H1 (cell line): ENCODE measurements at regions not wholly inside any gene's neighbourhood (a gene's known extent, or its start where the extent isn't known, plus 50 kb on each side); places are given as distances from the start of the nearest gene placed in this dataset.

Experiments used
- CTCF ChIA-PET: fragments of 300-600 bp; sonication (Branson Sonifier 250); formaldehyde crosslinking; loops from one replicate; lab custom pipeline; 2021; ENCODE audit not compliant: partially characterized antibody; lab: Charles Lee
- POLR2A ChIA-PET: fragments of 300-600 bp; sonication (Branson Sonifier 250); formaldehyde crosslinking; loops from one replicate; lab custom pipeline; 2021; ENCODE audit warnings: inconsistent platforms; ENCODE audit not compliant: partially characterized antibody; lab: Charles Lee
- DNase-seq, 2 experiments: peaks; one replicate each; pipeline versions ENCODE4 v3.0.0 to v3.0.0-alpha.2; 2010 to 2022; ENCODE audit warnings: low spot score in 2 of 2, low read depth in 1 of 2, mixed read lengths in 1 of 2
- FAIRE-seq: peaks from 2 replicates; lab custom pipeline; 2011; peaks lifted over from hg19 to GRCh38; lab: Jason Lieb, UNC
- H2AFZ ChIP-seq: 2 replicates; pipeline ENCODE4 v1.8.1; 2012; ENCODE audit warnings: low read length, inconsistent platforms
- H2AK5ac ChIP-seq: 2 replicates; pipeline ENCODE4 v1.6.1; 2013; ENCODE audit warnings: low read depth, low read length
- H2BK120ac ChIP-seq: replicated peaks from 2 replicates; pipeline ENCODE3; 2013; ENCODE audit warnings: low read depth, low read length, inconsistent platforms
- H2BK12ac ChIP-seq: 2 replicates; pipeline ENCODE4 v1.6.1; 2013; ENCODE audit warnings: low read depth, low read length
- H2BK15ac ChIP-seq: 2 replicates; pipeline ENCODE4 v1.6.1; 2013; ENCODE audit warnings: low read length
- H2BK20ac ChIP-seq: 2 replicates; pipeline ENCODE4 v1.6.1; 2013; ENCODE audit warnings: low read length
- H2BK5ac ChIP-seq: 2 replicates; pipeline ENCODE4 v1.6.1; 2013; ENCODE audit warnings: low read depth, low read length
- H3K14ac ChIP-seq: 2 replicates; pipeline ENCODE4 v1.6.1; 2013; ENCODE audit warnings: inconsistent platforms; ENCODE audit not compliant: insufficient read length
- H3K18ac ChIP-seq: 2 replicates; pipeline ENCODE4 v1.6.1; 2013; ENCODE audit warnings: low read length; ENCODE audit errors: extremely low read depth
- H3K23ac ChIP-seq: 2 replicates; pipeline ENCODE4 v1.6.1; 2013; ENCODE audit warnings: inconsistent platforms; ENCODE audit not compliant: insufficient read length
- H3K23me2 ChIP-seq: 2 replicates; pipeline ENCODE4 v1.6.1; 2013; ENCODE audit warnings: low read depth, low read length
- H3K27ac ChIP-seq: 2 replicates; pipeline ENCODE4 v1.6.1; 2011; ENCODE audit warnings: low read depth, low read length, inconsistent platforms
- H3K27me3 ChIP-seq, 4 experiments: replicated peaks in 1 of 4; 1 replicate in 1 of 4; 2 replicates in 3 of 4; pipeline versions ENCODE4 v1.6.1 to v1.8.1; 2011 to 2013; ENCODE audit warnings: low read length in 3 of 4, mild to moderate bottlenecking in 3 of 4, inconsistent platforms in 2 of 4, mixed read lengths in 2 of 4, moderate library complexity in 1 of 4; ENCODE audit not compliant: control insufficient read depth in 3 of 4, insufficient read depth in 3 of 4; ENCODE audit errors: extremely low read depth in 1 of 4
- H3K36me3 ChIP-seq, 4 experiments: 2 replicates each; pipeline versions ENCODE4 v1.6.1 to v1.8.1; 2011 to 2013; ENCODE audit warnings: mild to moderate bottlenecking in 4 of 4, low read length in 3 of 4, moderate library complexity in 2 of 4, control low read depth in 1 of 4, inconsistent platforms in 1 of 4; ENCODE audit not compliant: insufficient read depth in 4 of 4, control insufficient read depth in 2 of 4
- H3K4ac ChIP-seq: replicated peaks from 2 replicates; pipeline ENCODE3; 2013; ENCODE audit warnings: low read length, low read depth, mixed read lengths, inconsistent platforms; ENCODE audit not compliant: insufficient read length
- H3K4me1 ChIP-seq, 4 experiments: replicated peaks in 1 of 4; 1 replicate in 1 of 4; 2 replicates in 3 of 4; pipeline versions ENCODE4 v1.6.1 to v1.8.1; 2011 to 2013; ENCODE audit warnings: low read length in 3 of 4, inconsistent platforms in 2 of 4, mixed read lengths in 1 of 4; ENCODE audit not compliant: insufficient read depth in 4 of 4, control insufficient read depth in 3 of 4
- H3K4me2 ChIP-seq, 2 experiments: 2 replicates each; pipeline versions ENCODE4 v1.6.1 to v1.8.1; 2011 to 2013; ENCODE audit warnings: low read depth in 2 of 2, low read length in 2 of 2, control low read depth in 1 of 2, inconsistent platforms in 1 of 2, mild to moderate bottlenecking in 1 of 2; ENCODE audit not compliant: insufficient read depth in 1 of 2
- H3K4me3 ChIP-seq, 4 experiments: fragments of 200-600, 300-600 bp in 1 of 4; sonication (generic), shearing (Covaris generic), sonication (Bioruptor Twin) in 1 of 4; 2 replicates each; pipeline versions ENCODE4 v1.5.1 to v1.8.1; 2011 to 2016; ENCODE audit warnings: low read length in 4 of 4, low read depth in 3 of 4, control low read depth in 2 of 4, inconsistent platforms in 2 of 4, mild to moderate bottlenecking in 2 of 4, mixed read lengths in 1 of 4, moderate library complexity in 1 of 4; ENCODE audit not compliant: insufficient read depth in 2 of 4; ENCODE audit errors: extremely low read depth in 1 of 4
- H3K56ac ChIP-seq: replicated peaks from 2 replicates; pipeline ENCODE3; 2013; ENCODE audit warnings: low read depth, mild to moderate bottlenecking, mixed read lengths, low read length, inconsistent platforms; ENCODE audit not compliant: insufficient read length
- H3K79me1 ChIP-seq: 2 replicates; pipeline ENCODE4 v1.6.1; 2013; ENCODE audit warnings: low read depth, low read length, control low read depth
- H3K79me2 ChIP-seq, 2 experiments: 2 replicates each; pipeline versions ENCODE4 v1.6.1 to v1.8.1; 2012 to 2013; ENCODE audit warnings: low read length in 2 of 2, mild to moderate bottlenecking in 2 of 2, inconsistent platforms in 1 of 2; ENCODE audit not compliant: insufficient read depth in 2 of 2, control insufficient read depth in 1 of 2
- H3K9ac ChIP-seq, 4 experiments: replicated peaks in 1 of 4; 1 replicate in 1 of 4; 2 replicates in 3 of 4; pipeline versions ENCODE4 v1.6.1 to v1.8.1; 2011 to 2013; ENCODE audit warnings: low read depth in 3 of 4, low read length in 3 of 4, control low read depth in 2 of 4, mild to moderate bottlenecking in 2 of 4, moderate library complexity in 2 of 4, inconsistent platforms in 1 of 4; ENCODE audit errors: extremely low read depth in 1 of 4
- H3K9me3 ChIP-seq, 2 experiments: 2 replicates each; pipeline versions ENCODE4 v1.6.1 to v1.8.1; 2012 to 2013; ENCODE audit warnings: mild to moderate bottlenecking in 2 of 2, moderate library complexity in 2 of 2, control low read depth in 1 of 2, inconsistent platforms in 1 of 2, low read depth in 1 of 2, low read length in 1 of 2, mixed read lengths in 1 of 2; ENCODE audit not compliant: insufficient read depth in 2 of 2
- H4K20me1 ChIP-seq, 2 experiments: replicated peaks in 1 of 2; 2 replicates each; pipeline versions ENCODE3 to v1.8.1; 2011 to 2013; ENCODE audit warnings: inconsistent platforms in 2 of 2, low read length in 2 of 2, mild to moderate bottlenecking in 1 of 2; ENCODE audit not compliant: insufficient read depth in 2 of 2, control insufficient read depth in 1 of 2
- H4K5ac ChIP-seq: 2 replicates; pipeline ENCODE4 v1.6.1; 2013; ENCODE audit warnings: low read length, low read depth, mixed read lengths, inconsistent platforms; ENCODE audit not compliant: insufficient read length
- H4K8ac ChIP-seq: 2 replicates; pipeline ENCODE4 v1.8.0; 2013; ENCODE audit warnings: mild to moderate bottlenecking, moderate library complexity, low read length, inconsistent platforms; ENCODE audit not compliant: insufficient read depth; ENCODE audit errors: extremely low read depth
- H4K91ac ChIP-seq: replicated peaks from 2 replicates; pipeline ENCODE3; 2013; ENCODE audit warnings: low read length, mixed read lengths, inconsistent platforms; ENCODE audit not compliant: insufficient read length
- BCL11A ChIP-seq, 2 experiments: IDR thresholded peaks; one replicate each; pipeline ENCODE4 v1.6.1; 2011; ENCODE audit warnings: low read depth in 2 of 2, low read length in 2 of 2, mild to moderate bottlenecking in 2 of 2
- GTF2F1 ChIP-seq: IDR thresholded peaks from 2 replicates; pipeline ENCODE4 v1.6.1; 2012; ENCODE audit warnings: low read depth, low read length, improper control_type of control experiment, borderline replicate concordance
- JUND ChIP-seq: IDR thresholded peaks from 2 replicates; pipeline ENCODE4 v1.6.1; 2011; ENCODE audit warnings: mild to moderate bottlenecking, improper control_type of control experiment, low read length
- MAX ChIP-seq: IDR thresholded peaks from 2 replicates; pipeline ENCODE4 v1.6.1; 2012; ENCODE audit warnings: inconsistent platforms
- SRF ChIP-seq: IDR thresholded peaks from 2 replicates; pipeline ENCODE4 v1.6.1; 2011; ENCODE audit warnings: mild to moderate bottlenecking, low read depth, low read length, moderate library complexity
- WGBS, 2 experiments: shearing (Covaris generic) in 1 of 2; methylation state at CpG; one replicate each; pipeline versions ENCODE4 v1.1.6 to v1.1.7; 2013 to 2015; ENCODE audit warnings: low lambda C conversion rate in 2 of 2, mixed read lengths in 2 of 2, inconsistent platforms in 1 of 2, low coverage in 1 of 2, missing lambda C conversion rate in 1 of 2; ENCODE audit not compliant: insufficient replicate concordance in 2 of 2, insufficient coverage in 1 of 2, insufficient read length in 1 of 2; ENCODE audit errors: extremely low coverage in 1 of 2, missing lambda C conversion rate in 1 of 2; 5-methylcytosine and 5-hydroxymethylcytosine counted together

GRCh38 chr1:208300084-208300770, 56.0 kb upstream of the PLXNA2 start:
- FAIRE-seq (no peak), DNase-seq (no peak)
- Histone ChIP-seq H3K4me1 (peaks cover 2 to 5% (median 3%) of the 10 kb centered on the region in 4 experiments; a peak in 6 of 7 replicates), H2BK15ac (no peak overlapping the region), H3K4ac (no peak overlapping the region), H4K5ac (no peak overlapping the region), H3K18ac (no peak overlapping the region), H3K14ac (no peak overlapping the region), H4K20me1 (no peaks in the 10 kb centered on the region), H3K23me2 (no peaks in the 10 kb centered on the region), H3K9me3 (no peaks in the 10 kb centered on the region), H3K27me3 (no peaks in the 10 kb centered on the region), H3K23ac (no peak overlapping the region), H3K79me1 (no peaks in the 10 kb centered on the region), H4K91ac (no peak overlapping the region), H3K27ac (no peak overlapping the region), H2BK12ac (no peak overlapping the region), H2BK20ac (no peak overlapping the region), H3K79me2 (no peaks in the 10 kb centered on the region), H3K9ac (no peak overlapping the region), H3K56ac (no peak overlapping the region), H3K36me3 (no peaks in the 10 kb centered on the region), H3K4me3 (no peak overlapping the region), H2AFZ (no peak overlapping the region), H4K8ac (no peak overlapping the region), H2BK120ac (no peak overlapping the region), H2BK5ac (no peak overlapping the region), H3K4me2 (no peak overlapping the region), H2AK5ac (no peak overlapping the region)
- POLR2A ChIA-PET, result no interaction called here
- 91% methylated on average over 7 of the region's 7 CpGs; no CpG with 5 or more reads in 1 of the 2 experiments for WGBS, 2 experiments
- no peak for TF ChIP-seq JUND
- no peak for TF ChIP-seq SRF
- TF ChIP-seq MAX, result no peak
- no peak for TF ChIP-seq GTF2F1
- TF ChIP-seq BCL11A (IDR thresholded peaks at IDR 0.05; ENCODE audit: low read depth in 2 of 2, low read length in 2 of 2), result no peak
- CTCF ChIA-PET, result interaction anchor here (0.5 to 1.2 kb wide), 2 partner anchors 48 to 405 kb away, joined by 3 to 4 read pairs; no protein-coding TSS in a partner anchor
